ENCODE measurements at regions not wholly inside any gene's neighbourhood (a gene's known extent, or its start where the extent isn't known, plus 50 kb on each side); places are given as distances from the start of the nearest gene placed in this dataset.
"Not testable (repeated sequence)": the region's sequence is repeated elsewhere in the genome, so short reads cannot be mapped to it uniquely, and the experiment has no call there.

DNA sequence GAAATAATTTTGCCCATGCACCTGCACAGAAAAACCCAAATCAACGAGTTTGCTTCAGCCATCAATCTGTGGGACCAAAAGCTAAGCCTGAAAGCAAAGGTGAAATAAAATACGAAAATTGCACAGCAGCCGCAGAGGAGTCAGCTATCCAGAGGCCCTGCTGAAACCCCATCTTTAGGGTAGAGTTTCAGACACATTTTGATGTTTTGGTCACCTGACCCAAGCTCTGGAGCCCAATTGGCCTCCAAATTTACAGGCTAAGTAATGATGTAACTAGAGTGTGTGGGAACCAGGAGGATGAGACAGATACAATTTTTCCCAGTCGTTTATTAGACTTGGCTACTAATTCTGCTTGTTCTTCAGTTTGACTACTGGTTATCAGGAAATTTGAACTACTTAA lies 308.6 kb upstream of the ATP11B start:
- DNase-seq = no peak

DNA sequence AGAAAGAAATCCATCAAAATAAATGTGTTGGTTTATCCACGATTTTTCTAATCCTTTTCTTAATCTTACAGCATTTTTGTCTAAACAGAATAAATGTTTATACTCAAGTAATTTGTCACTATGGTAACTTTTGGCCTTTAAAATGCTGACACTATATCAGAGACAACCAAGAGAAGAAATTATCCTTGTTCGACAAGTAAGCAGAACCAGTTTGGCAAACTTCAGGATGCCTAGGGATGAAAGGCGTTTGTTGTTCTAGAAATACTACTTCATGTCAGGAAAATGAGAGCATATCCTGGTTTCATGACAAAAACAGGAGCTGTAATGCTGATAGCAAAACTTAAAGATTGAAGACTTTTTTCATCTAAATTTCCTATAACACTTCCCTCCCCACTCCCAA lies 308.0 kb upstream of the ATP11B start:
- no peak for DNase-seq

DNA sequence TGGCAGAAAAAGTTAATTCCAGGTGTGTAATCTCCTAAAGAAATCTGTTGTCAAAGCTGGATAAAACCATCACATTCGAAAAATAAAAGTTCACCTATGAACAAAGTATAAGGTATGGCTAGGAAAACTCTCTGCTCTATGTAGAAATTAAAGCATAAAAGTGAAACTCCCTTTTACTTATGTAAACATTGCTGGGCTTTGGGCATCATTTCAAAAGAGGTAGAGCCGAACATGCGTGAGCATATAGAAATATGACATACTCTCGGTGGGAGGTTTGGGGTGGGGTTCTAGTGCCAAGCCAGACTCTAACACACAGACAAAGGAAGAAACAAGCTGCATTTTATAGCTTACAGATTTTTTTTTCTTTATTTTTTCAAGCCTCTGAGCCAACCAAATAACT lies 306.8 kb upstream of the ATP11B start:
- peak; percentile 69 for DNase-seq

DNA sequence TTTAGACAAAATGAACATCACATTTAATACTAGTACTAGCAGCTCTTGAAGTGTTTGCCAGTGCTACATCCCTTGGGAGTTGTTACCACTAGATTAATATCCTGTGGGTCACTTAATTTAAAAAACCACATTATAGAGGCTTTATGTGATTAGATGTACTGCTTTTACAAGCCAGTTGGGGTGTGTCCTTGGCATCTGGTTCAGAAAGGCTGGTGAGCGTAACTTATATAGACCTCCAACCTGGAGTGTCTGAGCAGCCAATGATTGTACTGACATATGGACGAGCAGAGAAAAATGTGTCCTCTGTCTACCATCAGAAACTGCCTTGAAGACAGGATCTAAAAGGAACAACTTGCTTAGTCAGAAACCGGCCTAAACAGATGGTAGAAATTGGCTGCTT lies 306.2 kb upstream of the ATP11B start:
- DNase-seq = peak; percentile 9

DNA sequence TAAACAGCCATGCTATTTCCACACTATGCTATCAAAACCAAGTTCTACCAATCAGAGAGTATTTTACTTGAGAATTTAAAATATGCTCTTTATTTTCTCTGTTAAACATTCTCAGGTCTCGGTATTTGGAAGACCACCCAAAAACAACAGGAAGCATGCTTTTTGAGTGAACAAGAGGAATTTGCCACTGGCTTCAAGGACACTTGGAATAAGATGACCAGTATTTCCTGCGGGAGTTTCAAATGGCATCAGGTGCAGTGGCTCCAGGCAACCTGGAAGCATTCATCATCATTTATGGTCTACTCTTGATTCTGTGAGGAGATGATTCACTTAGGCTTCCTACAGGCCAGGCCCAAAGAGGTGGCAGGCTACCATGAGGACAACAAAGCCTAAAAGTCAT lies 305.7 kb upstream of the ATP11B start:
- no peak for DNase-seq

DNA sequence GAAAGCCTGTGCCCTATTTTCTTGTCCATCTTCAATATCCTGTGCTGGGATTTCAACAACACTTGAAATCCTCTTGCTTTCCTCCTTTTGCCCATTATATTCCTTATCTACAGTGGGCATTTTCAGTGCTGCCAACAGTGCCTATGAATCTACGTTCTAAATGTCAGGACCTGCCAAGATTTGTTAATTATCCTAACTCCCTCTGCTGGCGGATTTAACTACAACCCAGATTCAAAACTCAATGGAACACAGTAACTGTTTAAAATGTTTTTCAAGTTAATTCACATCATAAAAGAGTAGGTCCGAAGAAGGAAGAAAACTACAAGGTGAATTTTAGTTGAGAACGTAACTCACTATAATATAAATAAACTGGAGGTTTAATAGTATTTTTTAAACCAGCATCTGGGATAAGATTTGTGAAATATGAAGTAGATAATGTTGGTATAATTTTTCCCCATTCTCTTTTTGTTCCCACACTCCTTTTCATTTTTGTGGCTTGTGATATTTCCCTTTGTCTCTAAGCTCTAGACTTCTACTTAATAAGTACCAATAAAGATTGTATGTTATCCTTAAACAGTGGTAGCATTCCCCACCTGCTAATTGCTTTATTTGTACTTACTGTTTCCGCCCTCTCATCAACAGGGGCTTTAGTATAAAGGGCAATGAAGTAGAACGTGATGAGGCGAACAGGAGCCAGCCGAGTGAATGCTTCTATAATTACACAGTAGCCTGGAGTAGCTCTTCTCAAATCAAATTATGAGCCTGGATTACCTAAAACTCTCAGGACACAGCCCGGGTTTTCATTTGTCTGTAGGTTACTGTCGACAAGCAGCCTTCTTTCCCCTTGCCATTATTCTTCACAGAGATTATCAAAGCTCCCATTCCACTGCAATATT lies 302.5 kb upstream of the ATP11B start:
- DNase-seq = peak; percentile 99

DNA sequence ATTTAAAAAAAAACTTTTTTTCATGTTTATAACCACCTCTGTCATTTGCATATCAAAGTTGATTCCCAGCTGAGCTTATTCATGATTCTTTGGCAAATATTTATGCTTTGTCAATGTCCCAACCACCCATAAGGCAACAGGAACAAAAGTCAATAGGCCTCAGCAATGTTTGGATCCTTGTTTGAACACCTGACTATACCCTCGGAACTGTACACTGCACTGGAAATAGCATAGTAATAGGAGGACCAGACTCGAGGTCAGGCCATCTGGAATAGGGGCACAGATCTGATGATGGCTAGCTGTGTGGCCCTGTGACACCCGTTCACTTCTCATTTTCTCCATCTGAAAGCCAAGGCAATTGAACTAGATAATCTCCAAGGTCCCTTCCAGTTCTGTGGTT lies 301.7 kb upstream of the ATP11B start:
- DNase-seq = peak; percentile 91

DNA sequence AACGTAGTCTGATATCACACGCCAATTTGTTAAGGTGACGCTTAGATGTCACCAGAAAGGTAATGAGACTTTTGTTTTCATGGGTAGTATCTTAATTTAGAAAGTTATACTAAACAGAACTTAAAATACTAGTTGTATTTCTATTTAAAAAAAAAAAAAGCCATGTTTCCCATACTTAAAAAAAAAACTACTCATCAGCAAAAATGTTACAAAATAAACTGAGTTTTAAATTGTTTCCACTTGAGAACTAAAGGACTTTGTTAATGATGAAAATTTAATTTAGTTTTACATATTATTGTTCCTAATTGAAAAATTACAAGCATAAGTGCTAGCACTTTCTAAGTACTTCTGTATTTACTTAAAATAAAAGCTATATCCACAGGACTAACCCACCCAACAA lies 300.8 kb upstream of the ATP11B start:
- DNase-seq = no peak

DNA sequence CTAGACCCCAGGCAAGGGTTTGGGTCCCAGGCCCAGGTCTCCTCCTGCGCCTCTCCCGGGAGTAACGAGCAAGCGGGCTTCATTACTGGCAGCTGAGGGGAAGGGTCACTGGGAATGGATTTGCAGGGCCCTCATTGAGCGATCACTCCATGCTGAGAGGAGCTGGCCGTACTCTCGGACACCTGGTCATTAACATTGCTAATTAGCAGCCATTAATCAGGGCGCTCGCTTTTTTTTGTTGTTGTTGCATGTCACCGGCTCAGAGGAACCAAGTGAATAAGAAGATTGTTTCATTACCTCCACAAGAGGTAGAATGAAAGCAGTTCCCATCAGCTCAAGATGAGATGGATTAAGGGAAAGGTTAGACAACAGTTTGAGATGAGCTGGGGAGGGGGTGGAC lies 293.0 kb upstream of the ATP11B start:
- no peak for DNase-seq

DNA sequence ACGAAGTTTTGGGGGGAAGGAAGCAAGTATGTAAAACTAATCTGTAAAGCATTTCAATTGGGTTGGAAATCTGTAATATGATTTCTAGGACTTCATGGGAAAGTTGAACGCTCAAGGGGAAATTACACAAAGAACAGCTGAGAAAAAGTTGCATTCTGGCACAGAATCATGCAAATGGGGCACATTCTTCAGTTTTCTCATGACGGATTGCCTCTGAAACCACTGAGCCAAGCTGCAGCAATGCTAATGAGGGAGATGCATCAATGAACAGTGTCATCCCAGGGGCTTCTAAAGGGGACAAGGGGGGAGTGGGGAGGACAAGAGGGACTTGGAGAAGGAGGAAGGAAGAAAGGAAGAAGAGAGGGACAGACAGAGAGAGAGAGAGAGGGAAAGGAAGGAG lies 291.4 kb upstream of the ATP11B start:
- no peak for DNase-seq

DNA sequence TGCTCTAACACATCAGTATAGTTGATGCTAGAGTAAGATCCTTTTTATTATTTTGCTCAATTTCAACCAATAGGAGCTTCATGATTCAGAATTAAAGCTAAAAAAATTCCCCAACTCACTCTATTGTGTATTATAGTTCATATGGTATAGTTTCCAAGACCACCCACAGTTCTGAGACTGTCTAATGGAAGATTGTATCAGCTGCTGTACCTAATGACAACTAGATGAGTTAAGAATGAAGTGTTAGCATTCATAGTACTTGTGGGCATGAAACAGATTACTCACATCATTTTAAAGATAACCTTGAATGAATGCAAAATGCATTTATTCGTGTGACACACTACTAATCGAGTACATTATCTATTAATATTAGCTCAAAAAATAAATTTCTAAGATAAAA lies 289.9 kb upstream of the ATP11B start:
- DNase-seq = no peak

DNA sequence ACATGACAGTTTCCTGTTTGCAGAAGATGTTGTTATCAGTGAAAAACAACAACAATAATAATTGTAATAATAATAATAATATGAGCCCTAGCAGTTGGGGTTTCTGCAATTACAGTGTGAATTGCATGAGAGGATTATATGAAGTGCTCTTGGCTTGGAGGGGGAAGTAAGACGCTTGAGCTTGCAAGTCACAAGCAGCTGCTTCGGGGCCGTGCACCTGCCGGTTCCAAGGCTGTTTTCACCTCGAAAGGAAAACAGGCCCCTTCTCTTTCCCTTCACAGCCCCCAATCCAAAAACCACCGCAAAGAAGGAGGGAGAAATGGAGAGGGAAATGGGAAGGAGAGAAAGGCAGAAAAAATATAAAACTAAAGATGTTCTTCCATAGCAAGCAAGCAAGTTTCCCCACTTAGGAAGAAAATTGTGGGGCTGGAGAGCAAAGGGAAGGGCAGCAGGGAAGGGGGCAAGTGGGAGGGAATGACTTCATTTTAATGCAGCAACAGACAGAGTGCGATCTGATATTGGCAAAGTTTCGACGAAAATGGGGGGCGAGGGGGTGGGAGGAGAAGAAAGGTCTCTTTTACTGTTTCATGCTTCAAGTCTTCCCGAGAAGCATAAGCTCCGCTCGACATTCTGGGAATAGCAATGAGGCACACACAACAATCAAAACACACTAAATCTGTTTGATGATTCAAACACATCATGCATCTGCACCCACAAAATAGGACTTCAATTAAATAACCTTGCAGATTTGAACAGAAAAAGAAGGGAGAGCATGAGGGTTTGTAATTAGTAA lies 284.2 kb upstream of the ATP11B start:
- DNase-seq = no peak

DNA sequence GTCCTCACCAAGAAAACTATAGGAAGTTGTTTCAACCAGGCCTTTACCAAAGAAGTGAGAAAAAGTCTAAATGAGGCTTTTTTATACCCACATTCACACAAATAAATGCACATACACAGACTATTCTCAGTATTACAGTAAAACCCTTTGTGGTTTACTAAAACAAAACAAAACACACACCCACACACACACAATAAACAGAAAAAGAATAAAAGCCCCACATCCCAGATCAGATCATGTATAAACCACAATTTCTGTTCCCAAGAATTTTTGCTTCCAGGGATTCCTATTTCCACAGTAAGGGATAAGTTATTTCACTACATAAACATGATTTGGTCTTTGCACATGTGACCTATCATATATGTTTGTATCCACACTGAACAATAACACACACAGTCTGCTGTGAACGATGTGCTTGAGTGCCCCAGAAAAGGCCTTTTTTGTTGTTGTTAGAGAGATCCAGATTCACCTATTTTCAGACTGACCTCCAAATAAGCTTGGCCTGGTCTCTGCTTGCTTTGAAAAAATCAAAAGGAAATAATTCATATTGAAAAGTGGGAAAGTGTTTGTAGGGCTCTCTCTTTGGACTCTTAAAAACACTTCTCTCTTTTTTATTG lies 283.4 kb upstream of the ATP11B start:
- no peak for DNase-seq

DNA sequence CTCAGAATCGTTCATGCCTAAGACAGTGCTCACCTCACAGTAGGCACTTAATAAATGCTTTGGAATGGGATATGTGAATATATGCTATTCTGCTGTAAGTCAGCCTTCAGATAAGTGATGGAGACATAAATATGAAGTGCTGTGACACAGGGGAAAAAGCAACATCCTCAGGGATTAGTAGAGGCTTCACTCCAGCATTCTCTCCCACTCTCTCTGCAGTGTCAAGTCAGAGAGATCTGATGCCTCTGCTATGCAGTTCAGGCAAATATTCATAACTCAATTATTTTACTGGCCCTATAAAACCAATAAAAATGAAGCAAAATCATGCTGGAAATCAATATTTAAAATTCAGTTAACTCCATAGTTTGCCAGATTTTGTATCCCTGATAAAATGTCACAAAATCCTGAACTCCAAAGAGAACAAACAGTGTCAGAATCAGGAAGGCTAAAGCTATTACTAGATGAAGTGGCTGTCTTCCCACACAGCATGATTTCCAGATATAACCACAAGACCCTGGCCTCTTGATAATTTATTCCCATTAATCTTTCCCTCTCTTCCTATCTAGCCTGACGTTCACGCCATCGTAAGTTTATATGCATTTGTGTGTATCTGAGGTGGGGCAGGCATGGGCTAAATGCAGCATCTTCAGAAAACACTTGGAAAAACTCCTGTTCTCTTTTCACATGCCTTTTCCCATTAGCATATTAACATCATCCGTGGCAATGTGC lies 278.9 kb upstream of the ATP11B start:
- DNase-seq = no peak

DNA sequence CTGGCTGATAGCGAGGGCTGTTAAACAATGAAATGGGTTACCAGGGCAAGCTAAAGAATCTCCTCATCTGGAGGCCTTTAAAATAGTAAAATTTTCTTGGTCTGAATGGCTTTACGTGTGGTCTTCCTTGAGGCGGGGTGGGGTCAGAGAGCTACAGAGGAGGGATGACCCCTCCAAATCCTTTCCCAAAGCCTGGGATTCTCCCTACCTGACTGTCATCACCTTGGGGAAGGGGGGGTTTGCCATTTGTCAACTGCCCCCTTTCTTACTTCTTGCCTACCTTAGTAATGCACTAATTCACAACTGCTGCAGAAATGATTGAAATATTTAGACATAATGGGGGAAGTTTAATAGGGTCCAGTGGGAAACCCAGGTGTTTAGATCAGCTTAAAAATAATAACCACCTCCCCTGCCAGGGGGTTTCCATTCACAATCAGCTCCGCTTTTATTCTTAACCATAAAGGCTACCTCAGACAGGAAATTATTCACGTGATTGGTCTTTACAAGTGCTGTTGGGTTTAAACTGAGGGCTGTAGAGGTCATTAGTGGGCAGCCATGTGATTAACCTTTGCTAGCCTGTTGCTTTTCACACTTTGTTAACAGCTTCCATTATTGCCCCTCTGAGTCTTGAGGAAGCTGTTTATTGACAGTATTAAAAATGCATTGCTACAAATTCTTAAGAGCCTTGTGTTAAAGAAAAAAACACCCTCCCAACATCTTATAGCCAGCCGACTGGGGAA lies 276.5 kb upstream of the ATP11B start:
- no peak for DNase-seq

DNA sequence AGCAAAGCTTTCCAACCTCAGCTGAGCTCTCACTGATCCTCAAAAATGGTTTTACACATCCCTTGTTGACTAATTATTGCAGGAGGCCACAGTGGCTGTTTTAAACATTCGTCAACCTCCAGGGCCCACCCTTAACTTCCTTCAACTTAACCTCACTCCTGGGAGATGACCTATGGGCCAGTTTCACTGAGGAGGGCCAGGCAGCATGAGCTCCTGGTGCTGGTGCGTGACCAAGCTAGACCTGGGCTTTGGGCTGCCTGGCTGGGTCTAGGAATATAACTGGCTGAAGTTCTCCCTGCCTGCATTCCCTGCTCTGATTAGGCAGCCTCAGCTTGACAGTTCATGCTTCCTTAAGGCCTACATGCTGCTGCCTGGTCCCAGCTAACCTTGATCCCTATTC lies 273.7 kb upstream of the ATP11B start:
- no peak for DNase-seq

DNA sequence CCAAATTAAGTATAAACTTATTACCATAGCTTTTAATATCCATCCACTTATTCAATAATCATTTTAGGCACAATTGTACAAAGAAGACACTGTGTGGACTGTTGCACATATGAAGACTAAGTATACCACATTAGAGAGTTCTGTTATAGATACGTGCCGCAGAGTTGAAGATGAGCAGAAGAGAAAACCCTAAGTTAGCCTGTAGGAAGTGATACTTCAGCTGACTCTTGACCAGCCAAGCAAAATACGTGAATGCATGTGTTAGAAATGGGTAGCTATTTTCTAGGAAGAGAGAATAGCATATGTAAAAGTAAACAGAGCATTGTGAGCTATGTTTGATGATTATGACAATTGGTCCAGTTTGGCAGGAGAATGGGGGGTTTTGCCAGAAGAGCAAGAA lies 272.0 kb upstream of the ATP11B start:
- DNase-seq = no peak

DNA sequence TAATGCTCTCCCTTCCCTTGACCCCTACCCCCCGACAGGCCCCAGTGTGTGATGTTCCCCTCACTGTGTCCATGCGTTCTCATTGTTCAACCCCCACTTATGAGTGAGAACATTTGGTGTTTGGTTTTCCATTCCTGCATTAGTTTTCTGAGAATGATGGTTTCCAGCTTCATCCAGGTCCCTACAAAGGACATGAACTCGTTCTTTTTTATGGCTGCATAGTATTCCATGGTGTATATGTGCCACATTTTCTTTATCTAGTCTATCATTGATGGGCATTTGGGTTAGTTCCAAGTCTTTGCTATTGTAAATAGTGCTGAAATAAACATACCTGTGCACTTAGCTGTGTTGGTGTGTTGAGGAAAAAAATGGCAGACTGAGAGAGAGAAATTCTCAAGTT lies 269.9 kb upstream of the ATP11B start:
- not testable (repeated sequence) for DNase-seq

DNA sequence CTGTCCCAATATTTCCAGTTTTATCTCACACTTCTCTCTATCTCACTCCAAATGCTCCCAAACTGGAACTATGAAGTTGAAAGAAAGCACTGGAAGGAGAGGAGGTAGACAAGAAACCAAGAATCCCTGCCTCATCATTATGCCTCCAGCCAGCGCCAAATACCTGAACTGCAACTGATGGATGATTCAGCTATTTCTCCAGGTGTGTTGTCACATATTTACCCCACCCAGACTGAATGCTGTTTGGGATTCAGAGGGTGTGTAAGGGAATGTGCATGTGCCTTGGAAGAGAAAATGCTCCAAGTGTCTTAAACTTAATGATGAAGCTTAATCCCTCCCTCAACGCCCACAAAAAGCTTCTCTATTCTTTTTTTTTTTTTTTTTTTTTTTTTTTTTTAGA lies 269.5 kb upstream of the ATP11B start:
- no peak for DNase-seq

DNA sequence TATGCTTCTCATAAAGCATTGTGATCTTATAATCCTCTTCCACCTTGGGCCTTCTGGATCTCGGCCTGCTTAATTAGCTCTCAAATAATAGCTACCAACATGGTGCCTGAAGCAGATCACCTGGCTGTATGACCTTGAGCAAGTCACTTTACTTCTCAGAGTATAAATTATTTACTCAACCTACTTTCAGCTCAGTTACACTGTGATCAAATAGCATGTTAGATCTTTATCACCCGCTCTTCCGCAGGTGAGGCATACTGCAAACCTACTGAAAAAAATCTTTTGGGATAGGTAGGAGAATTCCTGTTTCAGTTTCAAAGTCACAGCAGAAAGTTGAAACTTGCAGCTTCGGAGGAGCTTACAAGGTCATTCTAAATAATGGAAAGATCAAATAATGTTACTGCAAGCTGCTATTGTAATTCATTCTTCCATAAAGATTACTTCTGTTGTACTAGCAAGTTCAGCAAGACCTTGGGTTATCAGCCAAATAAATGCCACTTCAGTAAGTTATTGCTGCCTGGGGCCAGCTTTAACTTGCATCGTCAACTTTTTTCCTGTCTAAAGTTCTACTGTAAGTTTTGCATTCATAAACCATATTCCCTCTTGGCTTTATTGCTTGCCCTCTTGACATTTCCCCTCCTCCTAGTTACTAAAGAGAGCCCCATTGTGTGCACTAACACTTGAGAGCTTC lies 268.4 kb upstream of the ATP11B start:
- no peak for DNase-seq

DNA sequence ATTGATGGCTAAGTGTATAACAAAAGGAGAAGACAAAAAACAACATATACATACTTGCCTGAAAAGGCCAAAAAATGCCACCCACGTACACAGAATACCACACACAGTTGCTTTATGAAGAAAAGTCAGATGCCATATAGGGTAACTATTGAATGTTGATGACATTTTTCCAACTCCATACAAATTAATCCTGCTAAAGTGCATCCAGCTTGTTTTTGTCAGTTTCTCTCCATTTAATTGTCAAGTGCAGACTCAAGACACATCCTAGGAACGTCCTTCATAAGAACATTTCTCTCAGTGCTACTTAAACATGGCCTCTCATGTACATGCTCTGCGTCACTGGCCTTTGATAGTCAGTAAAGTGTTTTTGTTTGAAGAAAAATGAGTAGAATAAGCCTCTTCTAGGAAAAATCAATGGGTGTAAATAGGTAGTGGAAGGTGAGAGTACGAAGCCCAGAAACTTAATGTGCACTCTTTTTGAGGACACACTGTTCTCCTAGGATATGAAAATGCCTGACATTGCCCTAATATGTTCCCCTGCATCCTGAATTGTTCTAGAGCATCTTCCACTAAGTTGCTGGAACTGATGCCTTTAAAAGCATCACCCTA lies 267.4 kb upstream of the ATP11B start:
- DNase-seq = no peak

All from NCI-H2081 treated with DMSO at 0.1 percent for 48 hours (cell line).